ENCODE measurements at regions not wholly inside any gene's neighbourhood (a gene's known extent, or its start where the extent isn't known, plus 50 kb on each side); places are given as distances from the start of the nearest gene placed in this dataset.
"Not testable (repeated sequence)": the region's sequence is repeated elsewhere in the genome, so short reads cannot be mapped to it uniquely, and the experiment has no call there.

GRCh38 chrX:77342004-77342403 is 105.2 kb upstream of the FGF16 start:
- Histone ChIP-seq H3K9me3 (ENCODE audit: insufficient read depth, low read length) (no peaks in the 10 kb centered on the region), H3K27ac (ENCODE audit: low read length) (no peak overlapping the region), H3K4me2 (ENCODE audit: low read length) (no peak overlapping the region), H3K9ac (ENCODE audit: low read length) (no peak overlapping the region), H2AFZ (ENCODE audit: low read depth, low read length) (no peak overlapping the region), H3K4me3 (ENCODE audit: low read length) (no peak overlapping the region), H3K27me3 (ENCODE audit: low read depth, low read length) (no peaks in the 10 kb centered on the region), H4K20me1 (ENCODE audit: insufficient read depth, low read length) (no peaks in the 10 kb centered on the region), H3K36me3 (replicated peaks; ENCODE audit: low read depth, low read length) (no peaks in the 10 kb centered on the region), H3K4me1 (ENCODE audit: low read length) (no peaks in the 10 kb centered on the region), H3K79me2 (ENCODE audit: low read length) (no peaks in the 10 kb centered on the region)
- TF ChIP-seq CTCF (IDR thresholded peaks at IDR 0.05; ENCODE audit: low read depth, low read length) (no peak), EZH2phosphoT487 (IDR thresholded peaks at IDR 0.05; ENCODE audit: low read depth) (no peak)

GRCh38 chrX:77346859-77347258 is 100.3 kb upstream of the FGF16 start:
- Histone ChIP-seq H3K27me3 (ENCODE audit: low read depth, low read length) (no peaks in the 10 kb centered on the region), H3K27ac (ENCODE audit: low read length) (no peak overlapping the region), H3K9ac (ENCODE audit: low read length) (no peak overlapping the region), H3K4me2 (ENCODE audit: low read length) (no peak overlapping the region), H3K4me1 (ENCODE audit: low read length) (no peaks in the 10 kb centered on the region), H3K79me2 (ENCODE audit: low read length) (no peaks in the 10 kb centered on the region), H4K20me1 (ENCODE audit: insufficient read depth, low read length) (no peaks in the 10 kb centered on the region), H3K9me3 (ENCODE audit: insufficient read depth, low read length) (no peaks in the 10 kb centered on the region), H2AFZ (ENCODE audit: low read depth, low read length) (no peak overlapping the region), H3K4me3 (ENCODE audit: low read length) (no peak overlapping the region), H3K36me3 (replicated peaks; ENCODE audit: low read depth, low read length) (no peaks in the 10 kb centered on the region)
- TF ChIP-seq EZH2phosphoT487 (IDR thresholded peaks at IDR 0.05; ENCODE audit: low read depth) (no peak), CTCF (IDR thresholded peaks at IDR 0.05; ENCODE audit: low read depth, low read length) (no peak)

- no peaks in the 10 kb centered on the region for H3K79me2 ChIP-seq (ENCODE audit: low read length)
- H3K4me3 ChIP-seq (ENCODE audit: low read length): no peak overlapping the region
- TF ChIP-seq CTCF (IDR thresholded peaks at IDR 0.05; ENCODE audit: low read depth, low read length) (no peak), EZH2phosphoT487 (IDR thresholded peaks at IDR 0.05; ENCODE audit: low read depth) (no peak)
- H3K9me3 ChIP-seq (ENCODE audit: insufficient read depth, low read length): no peaks in the 10 kb centered on the region
- no peaks in the 10 kb centered on the region for H4K20me1 ChIP-seq (ENCODE audit: insufficient read depth, low read length)
- no peak overlapping the region for H2AFZ ChIP-seq (ENCODE audit: low read depth, low read length)
- H3K27ac ChIP-seq (ENCODE audit: low read length): no peak overlapping the region
- no peak overlapping the region for H3K4me2 ChIP-seq (ENCODE audit: low read length)
- no peaks in the 10 kb centered on the region for H3K4me1 ChIP-seq (ENCODE audit: low read length)
- H3K9ac ChIP-seq (ENCODE audit: low read length): no peak overlapping the region
- H3K27me3 ChIP-seq (ENCODE audit: low read depth, low read length): no peaks in the 10 kb centered on the region
- H3K36me3 ChIP-seq (replicated peaks; ENCODE audit: low read depth, low read length): no peaks in the 10 kb centered on the region
Observed at GRCh38 chrX:77347572-77347971, 99.6 kb upstream of the FGF16 start.

GRCh38 chrX:77389891-77390290 is 57.3 kb upstream of the FGF16 start:
- Histone ChIP-seq H3K36me3 (replicated peaks; ENCODE audit: low read depth, low read length) (no peaks in the 10 kb centered on the region), H3K27ac (ENCODE audit: low read length) (no peak overlapping the region), H4K20me1 (ENCODE audit: insufficient read depth, low read length) (no peaks in the 10 kb centered on the region), H3K9ac (ENCODE audit: low read length) (no peak overlapping the region), H3K4me2 (ENCODE audit: low read length) (no peak overlapping the region), H3K27me3 (ENCODE audit: low read depth, low read length) (no peaks in the 10 kb centered on the region), H2AFZ (ENCODE audit: low read depth, low read length) (no peak overlapping the region), H3K4me3 (ENCODE audit: low read length) (no peak overlapping the region), H3K79me2 (ENCODE audit: low read length) (no peaks in the 10 kb centered on the region), H3K9me3 (ENCODE audit: insufficient read depth, low read length) (no peaks in the 10 kb centered on the region), H3K4me1 (ENCODE audit: low read length) (no peaks in the 10 kb centered on the region)
- no peak for TF ChIP-seq EZH2phosphoT487 (IDR thresholded peaks at IDR 0.05; ENCODE audit: low read depth)
- TF ChIP-seq CTCF (IDR thresholded peaks at IDR 0.05; ENCODE audit: low read depth, low read length): no peak

- H4K20me1 ChIP-seq (ENCODE audit: insufficient read depth, low read length); H3K36me3 ChIP-seq (replicated peaks; ENCODE audit: low read depth, low read length); H3K4me2 ChIP-seq (ENCODE audit: low read length); H2AFZ ChIP-seq (ENCODE audit: low read depth, low read length); H3K9ac ChIP-seq (ENCODE audit: low read length); H3K79me2 ChIP-seq (ENCODE audit: low read length); H3K9me3 ChIP-seq (ENCODE audit: insufficient read depth, low read length); H3K4me1 ChIP-seq (ENCODE audit: low read length); H3K4me3 ChIP-seq (ENCODE audit: low read length); H3K27me3 ChIP-seq (ENCODE audit: low read depth, low read length); H3K27ac ChIP-seq (ENCODE audit: low read length): not testable (repeated sequence)
Observed at GRCh38 chrX:77390365-77390764, 56.8 kb upstream of the FGF16 start.

All from OCI-LY3 (cell line).